Glutamatergic neuron (in vitro differentiated cells): ENCODE measurements at regions not wholly inside any gene's neighbourhood (a gene's known extent, or its start where the extent isn't known, plus 50 kb on each side); places are given as distances from the start of the nearest gene placed in this dataset.
"Not testable (repeated sequence)": the region's sequence is repeated elsewhere in the genome, so short reads cannot be mapped to it uniquely, and the experiment has no call there.

Source experiments
- DNase-seq: peaks from one replicate; pipeline ENCODE4 v3.0.0; 2022
- H3K27ac Mint-ChIP-seq: one replicate; pipeline ENCODE4 v1.8.0; 2020; ENCODE audit warnings: mild to moderate bottlenecking, mixed read lengths, inconsistent platforms; ENCODE audit not compliant: unreplicated experiment
- H3K27me3 Mint-ChIP-seq: one replicate; pipeline ENCODE4 v1.8.0; 2020; ENCODE audit warnings: mild to moderate bottlenecking, moderate library complexity, mixed read lengths, inconsistent platforms; ENCODE audit not compliant: unreplicated experiment
- H3K36me3 Mint-ChIP-seq: one replicate; pipeline ENCODE4 v1.8.0; 2020; ENCODE audit warnings: mild to moderate bottlenecking, mixed read lengths, inconsistent platforms; ENCODE audit not compliant: unreplicated experiment
- H3K4me1 Mint-ChIP-seq: one replicate; pipeline ENCODE4 v1.8.0; 2020; ENCODE audit warnings: mild to moderate bottlenecking, low read depth, mixed read lengths, inconsistent platforms; ENCODE audit not compliant: unreplicated experiment
- H3K4me3 Mint-ChIP-seq: one replicate; pipeline ENCODE4 v1.8.0; 2020; ENCODE audit warnings: mild to moderate bottlenecking, mixed read lengths, inconsistent platforms; ENCODE audit not compliant: unreplicated experiment
- H3K9me3 Mint-ChIP-seq: one replicate; pipeline ENCODE4 v1.8.0; 2020; ENCODE audit warnings: mild to moderate bottlenecking, moderate library complexity, mixed read lengths, inconsistent platforms; ENCODE audit not compliant: unreplicated experiment
- TF ChIP-seq, protein P1 (sequence below): fragments of 200-600 bp; sonication (generic); IDR thresholded peaks from one replicate; pipeline ENCODE4 v1.5.0; 2021; ENCODE audit not compliant: partially characterized antibody, unreplicated experiment

GRCh38 chr6:81876971-81877370, 124.5 kb upstream of the TENT5A start:
- no peak overlapping the region for H3K4me3 Mint-ChIP-seq
- TF ChIP-seq, protein P1, sequence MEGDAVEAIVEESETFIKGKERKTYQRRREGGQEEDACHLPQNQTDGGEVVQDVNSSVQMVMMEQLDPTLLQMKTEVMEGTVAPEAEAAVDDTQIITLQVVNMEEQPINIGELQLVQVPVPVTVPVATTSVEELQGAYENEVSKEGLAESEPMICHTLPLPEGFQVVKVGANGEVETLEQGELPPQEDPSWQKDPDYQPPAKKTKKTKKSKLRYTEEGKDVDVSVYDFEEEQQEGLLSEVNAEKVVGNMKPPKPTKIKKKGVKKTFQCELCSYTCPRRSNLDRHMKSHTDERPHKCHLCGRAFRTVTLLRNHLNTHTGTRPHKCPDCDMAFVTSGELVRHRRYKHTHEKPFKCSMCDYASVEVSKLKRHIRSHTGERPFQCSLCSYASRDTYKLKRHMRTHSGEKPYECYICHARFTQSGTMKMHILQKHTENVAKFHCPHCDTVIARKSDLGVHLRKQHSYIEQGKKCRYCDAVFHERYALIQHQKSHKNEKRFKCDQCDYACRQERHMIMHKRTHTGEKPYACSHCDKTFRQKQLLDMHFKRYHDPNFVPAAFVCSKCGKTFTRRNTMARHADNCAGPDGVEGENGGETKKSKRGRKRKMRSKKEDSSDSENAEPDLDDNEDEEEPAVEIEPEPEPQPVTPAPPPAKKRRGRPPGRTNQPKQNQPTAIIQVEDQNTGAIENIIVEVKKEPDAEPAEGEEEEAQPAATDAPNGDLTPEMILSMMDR: no peak
- H3K4me1 Mint-ChIP-seq: peaks cover 16% of the 10 kb centered on the region
- no peak for DNase-seq
- peak overlapping the region; percentile 80 for H3K27ac Mint-ChIP-seq
- peaks cover 12% of the 10 kb centered on the region for H3K36me3 Mint-ChIP-seq
- peaks cover 10% of the 10 kb centered on the region for H3K27me3 Mint-ChIP-seq
- H3K9me3 Mint-ChIP-seq: peaks cover 17% of the 10 kb centered on the region

DNA sequence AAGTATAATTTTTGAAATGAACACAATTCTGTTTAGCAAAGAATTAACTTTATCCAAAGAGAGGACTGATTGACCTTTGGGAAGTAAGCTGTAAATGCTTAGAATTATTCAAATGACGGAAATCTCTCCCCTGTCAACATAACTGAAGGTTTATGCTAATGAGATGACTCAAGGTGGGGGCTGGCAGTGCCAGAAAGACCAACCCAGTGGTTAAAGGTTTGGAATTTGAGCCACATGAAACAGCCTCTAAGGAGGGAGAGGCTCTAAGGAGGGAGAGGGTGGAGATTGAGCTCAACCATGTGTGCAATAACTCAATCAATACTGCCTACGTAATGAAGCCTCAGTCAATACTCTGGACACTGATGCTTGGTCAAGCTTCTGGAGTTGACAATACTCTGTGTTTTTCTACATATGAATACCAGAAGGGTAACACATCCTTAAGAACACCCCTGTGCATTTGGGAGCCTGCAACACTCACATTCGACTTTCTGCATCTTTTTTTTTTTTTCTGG, 123.4 kb upstream of the TENT5A start:
- H3K27me3 Mint-ChIP-seq: peaks cover 7% of the 10 kb centered on the region
- H3K36me3 Mint-ChIP-seq: peaks cover 20% of the 10 kb centered on the region
- no peak overlapping the region for H3K27ac Mint-ChIP-seq
- H3K4me3 Mint-ChIP-seq: no peak overlapping the region
- peaks cover 17% of the 10 kb centered on the region for H3K9me3 Mint-ChIP-seq
- DNase-seq: no peak
- H3K4me1 Mint-ChIP-seq: peaks cover 16% of the 10 kb centered on the region
- TF ChIP-seq, protein P1: no peak

GRCh38 chr6:81869749-81870508, 117.4 kb upstream of the TENT5A start:
- H3K9me3 Mint-ChIP-seq, DNase-seq, H3K27ac Mint-ChIP-seq, H3K27me3 Mint-ChIP-seq, H3K4me3 Mint-ChIP-seq, H3K4me1 Mint-ChIP-seq: not testable (repeated sequence)
- peaks cover 18% of the 10 kb centered on the region for H3K36me3 Mint-ChIP-seq

- Mint-ChIP-seq H3K4me3 (no peak overlapping the region), H3K27ac (no peak overlapping the region), H3K27me3 (no peaks in the 10 kb centered on the region), H3K36me3 (peaks cover 2% of the 10 kb centered on the region), H3K4me1 (no peaks in the 10 kb centered on the region), H3K9me3 (no peaks in the 10 kb centered on the region)
- DNase-seq: no peak
- TF ChIP-seq, protein P1: no peak
Observed at GRCh38 chr6:81865712-81866111, 113.2 kb upstream of the TENT5A start.

- Mint-ChIP-seq H3K27ac (no peak overlapping the region), H3K27me3 (no peaks in the 10 kb centered on the region), H3K4me3 (no peak overlapping the region), H3K36me3 (no peaks in the 10 kb centered on the region), H3K9me3 (no peaks in the 10 kb centered on the region), H3K4me1 (no peaks in the 10 kb centered on the region)
- DNase-seq: no peak
- TF ChIP-seq, protein P1: no peak
Observed at GRCh38 chr6:81864124-81864523, 111.6 kb upstream of the TENT5A start.
